ENCODE measurements at regions not wholly inside any gene's neighbourhood (a gene's known extent, or its start where the extent isn't known, plus 50 kb on each side); places are given as distances from the start of the nearest gene placed in this dataset.
A peak's percentile ranks its signal among the peaks of the same experiment; 100 is the strongest.
"Not testable (repeated sequence)": the region's sequence is repeated elsewhere in the genome, so short reads cannot be mapped to it uniquely, and the experiment has no call there.

- no peak for DNase-seq
Observed at GRCh38 chr10:130927157-130927556, 384.4 kb downstream of the TCERG1L start.

DNA sequence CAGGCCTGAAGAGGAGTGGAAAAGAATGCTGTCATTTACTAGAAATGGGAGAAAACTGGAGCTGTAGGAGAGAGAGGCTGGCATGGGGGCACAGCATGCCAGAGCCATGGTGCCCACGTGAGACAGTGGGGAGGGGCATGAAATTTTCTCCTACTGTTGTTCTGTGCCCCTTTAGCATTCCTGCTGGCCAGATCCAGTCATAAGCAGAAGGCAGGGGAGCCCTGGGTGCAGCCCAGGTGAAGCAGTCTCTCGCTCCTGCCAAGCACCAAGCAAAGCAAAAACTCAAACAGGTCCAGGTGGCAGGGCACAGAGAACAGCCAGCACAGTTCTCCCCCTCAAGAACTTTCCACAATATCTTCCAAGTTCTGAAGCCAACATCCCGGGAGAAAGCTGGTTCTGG lies 383.2 kb downstream of the TCERG1L start:
- DNase-seq = no peak

DNA sequence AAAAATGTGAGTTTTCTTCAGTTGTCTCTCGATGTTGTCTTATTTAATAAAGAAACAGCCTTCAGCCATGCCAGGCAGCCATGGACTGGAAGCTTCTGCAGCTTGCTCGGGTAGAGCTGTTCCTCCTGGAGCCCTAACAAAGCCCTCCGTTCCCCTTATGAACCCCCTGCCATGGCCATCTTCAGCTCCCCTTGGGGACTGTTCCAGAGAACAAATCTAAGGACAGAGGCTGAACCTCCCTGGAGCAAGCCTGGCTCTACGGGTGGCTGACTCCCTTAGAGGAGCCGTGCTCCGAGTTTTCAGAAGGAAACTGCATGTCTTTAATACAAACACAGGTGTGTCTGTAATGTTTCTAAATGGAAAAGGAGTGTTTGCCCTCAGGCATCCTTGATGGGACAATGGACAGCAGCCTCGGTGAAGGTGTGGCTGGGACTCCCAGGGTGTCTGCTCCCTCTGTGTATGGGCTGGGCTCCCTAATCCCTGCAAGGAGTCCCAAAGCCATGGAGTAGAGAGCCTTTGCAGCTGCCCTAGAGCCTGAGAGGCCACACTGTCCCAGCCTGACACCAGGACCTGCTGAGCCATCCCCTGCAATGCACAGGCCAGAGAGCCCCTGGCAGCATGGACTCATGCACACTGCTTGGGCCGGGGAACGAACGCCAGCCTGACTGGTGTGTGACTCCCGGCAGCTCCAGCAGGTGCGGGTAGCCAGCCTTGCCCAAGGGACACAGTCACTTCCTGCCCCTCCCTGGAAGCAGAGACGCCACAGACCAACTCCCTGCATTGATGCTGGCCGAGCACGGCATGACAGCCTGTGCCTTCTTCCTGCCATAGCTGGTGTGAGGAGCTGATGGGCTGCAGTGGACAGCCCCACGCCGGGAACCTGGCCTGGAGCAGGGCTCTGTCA lies 381.8 kb downstream of the TCERG1L start:
- DNase-seq = peak; percentile 4 to 13

GRCh38 chr10:130930821-130931220 lies 380.7 kb downstream of the TCERG1L start:
- DNase-seq = no peak

DNA sequence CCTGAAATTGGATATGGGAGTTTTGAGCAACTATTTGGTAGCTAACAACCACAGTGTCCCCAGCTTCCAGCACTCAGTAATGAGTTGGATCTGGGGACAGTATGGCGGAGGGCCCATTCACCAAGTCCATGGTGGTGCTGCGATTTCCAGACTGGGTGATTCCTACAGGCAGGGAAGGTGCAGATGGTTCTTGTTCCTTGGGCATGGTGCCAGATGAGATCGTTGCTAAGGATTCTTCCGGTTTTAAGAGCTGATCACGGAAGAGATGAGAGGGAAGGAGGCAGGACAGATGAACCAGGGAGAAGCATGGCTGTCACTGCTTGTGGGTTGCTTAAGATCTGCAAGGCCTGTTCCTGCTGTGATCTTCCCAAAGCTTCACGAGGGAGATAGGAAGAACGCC lies 380.3 kb downstream of the TCERG1L start:
- no peak for DNase-seq

GRCh38 chr10:130932326-130933007 lies 379.1 kb downstream of the TCERG1L start:
- no peak for DNase-seq

DNA sequence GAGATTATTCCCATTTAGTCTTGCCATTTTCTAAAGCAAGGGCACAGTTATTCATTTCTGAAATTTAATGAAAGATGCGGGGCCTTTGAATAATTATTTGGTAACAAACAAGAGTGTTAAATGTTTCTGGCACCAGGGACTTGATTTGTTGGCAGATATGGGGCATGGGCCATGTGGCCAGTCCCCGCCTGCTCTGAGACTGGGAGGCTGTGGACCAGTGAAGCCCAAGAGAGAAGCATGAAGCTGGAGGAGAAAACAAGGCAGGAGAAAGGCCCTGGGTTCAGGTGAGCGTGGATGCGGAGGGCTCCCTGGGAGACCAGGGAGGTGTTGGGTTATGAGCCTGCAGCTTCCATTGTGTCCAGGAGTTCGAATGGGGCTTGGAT lies 378.5 kb downstream of the TCERG1L start:
- no peak for DNase-seq

- no peak for DNase-seq
Observed at GRCh38 chr10:130934293-130935127, 377.0 kb downstream of the TCERG1L start.

DNA sequence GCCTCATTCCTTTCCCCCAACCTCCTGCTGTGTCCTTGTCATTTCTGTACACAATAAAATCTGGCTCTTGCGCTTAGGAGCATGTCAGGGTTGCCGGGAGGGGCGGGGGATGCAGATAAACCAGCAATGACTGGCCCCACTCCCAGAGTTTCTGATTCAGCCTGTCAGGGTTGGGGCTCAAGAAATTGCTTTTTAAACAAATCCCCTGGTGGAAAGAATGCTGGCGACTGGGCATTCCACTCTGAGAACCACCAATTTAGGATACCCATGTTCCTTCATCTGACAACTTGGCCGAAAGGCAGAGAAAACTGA lies 376.4 kb downstream of the TCERG1L start:
- DNase-seq = no peak

- DNase-seq = no peak
Observed at GRCh38 chr10:130935897-130936550, 375.5 kb downstream of the TCERG1L start.

- DNase-seq = no peak
Observed at GRCh38 chr10:130936851-130937250, 374.7 kb downstream of the TCERG1L start.

- DNase-seq = no peak
Observed at GRCh38 chr10:130938051-130938450, 373.5 kb downstream of the TCERG1L start.

DNA sequence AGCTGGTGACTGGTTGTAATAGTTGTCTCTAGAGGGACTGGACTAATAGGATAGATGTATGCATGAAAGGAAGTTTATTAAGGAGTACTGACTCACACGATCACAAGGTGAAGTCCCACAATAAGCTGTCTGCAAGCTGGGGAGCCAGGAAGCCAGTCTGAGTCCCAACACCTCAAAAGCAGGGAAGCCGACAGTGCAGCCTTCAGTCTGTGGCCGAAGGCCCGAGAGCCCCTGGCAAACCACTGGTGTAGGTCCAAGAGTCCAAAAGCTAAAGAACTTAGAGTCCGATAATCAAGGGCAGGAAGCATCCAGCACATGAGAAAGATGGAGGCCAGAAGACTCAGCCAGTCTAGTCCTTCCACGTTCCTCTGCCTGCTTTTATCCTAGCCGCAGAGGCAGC lies 372.6 kb downstream of the TCERG1L start:
- DNase-seq = not testable (repeated sequence)

DNA sequence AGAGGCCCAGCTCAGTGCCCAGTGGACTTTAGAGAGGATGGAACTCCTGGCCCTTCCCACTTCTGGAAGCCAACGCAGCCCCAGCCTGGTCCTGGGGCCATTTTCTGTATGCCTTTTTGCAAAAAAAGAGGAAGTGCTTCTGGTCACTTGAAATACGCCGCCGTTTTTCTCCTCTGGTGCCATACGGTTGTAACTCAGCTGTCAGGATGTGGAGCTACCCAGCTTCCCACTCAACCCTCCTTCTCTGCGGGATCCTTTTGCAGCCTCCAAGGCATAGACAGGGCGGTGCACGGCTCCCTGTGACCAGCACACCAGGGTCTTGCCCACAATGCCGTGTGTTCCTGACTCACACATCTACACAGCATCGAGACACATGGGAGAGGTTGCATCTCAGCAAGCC lies 369.6 kb downstream of the TCERG1L start:
- no peak for DNase-seq

DNA sequence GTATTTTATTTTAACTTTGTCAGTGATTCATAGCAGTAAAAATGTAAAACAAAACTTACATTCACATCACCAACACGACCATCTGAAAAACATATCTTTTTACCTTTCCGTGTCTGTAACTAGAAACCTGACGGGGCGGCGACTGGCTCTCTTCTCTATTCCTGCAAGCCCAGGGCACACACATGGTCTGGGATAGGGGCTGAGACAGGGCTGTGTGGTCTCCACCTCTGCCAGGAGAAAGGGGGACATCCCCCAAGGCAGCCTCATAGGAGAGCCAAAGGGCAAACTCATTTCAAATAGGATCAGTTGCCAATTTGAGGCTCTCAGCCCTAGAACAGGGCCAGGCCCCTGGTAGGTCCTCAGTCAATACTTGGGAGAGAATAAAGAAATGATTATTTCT lies 359.4 kb downstream of the TCERG1L start:
- DNase-seq = no peak

DNA sequence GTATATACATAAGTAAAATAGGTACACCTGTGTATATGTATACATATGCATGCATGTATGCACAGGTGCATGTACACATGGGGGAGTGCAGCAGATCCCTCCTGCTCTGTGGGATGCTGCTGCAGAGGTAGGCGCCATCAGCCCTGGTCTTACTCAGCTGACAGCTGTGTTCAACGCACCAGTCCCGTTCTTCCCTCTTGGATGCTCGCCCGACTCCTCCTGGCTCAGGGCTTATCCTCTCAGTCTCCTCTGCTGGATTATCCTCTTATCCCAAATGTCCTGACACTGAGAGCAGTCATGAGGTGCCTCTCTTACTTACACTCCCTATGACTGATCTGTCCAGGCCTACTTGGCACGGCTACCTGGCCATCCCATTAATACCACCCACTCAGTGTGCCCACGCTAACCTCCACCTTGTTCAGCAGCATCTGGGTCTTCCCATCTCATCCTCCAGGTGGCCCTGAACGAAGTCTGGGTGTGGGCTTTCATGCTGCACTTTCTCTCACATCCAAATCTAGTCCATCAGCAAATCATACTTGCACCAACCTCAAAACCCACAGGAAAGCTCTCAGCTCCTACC lies 357.1 kb downstream of the TCERG1L start:
- DNase-seq = no peak

DNA sequence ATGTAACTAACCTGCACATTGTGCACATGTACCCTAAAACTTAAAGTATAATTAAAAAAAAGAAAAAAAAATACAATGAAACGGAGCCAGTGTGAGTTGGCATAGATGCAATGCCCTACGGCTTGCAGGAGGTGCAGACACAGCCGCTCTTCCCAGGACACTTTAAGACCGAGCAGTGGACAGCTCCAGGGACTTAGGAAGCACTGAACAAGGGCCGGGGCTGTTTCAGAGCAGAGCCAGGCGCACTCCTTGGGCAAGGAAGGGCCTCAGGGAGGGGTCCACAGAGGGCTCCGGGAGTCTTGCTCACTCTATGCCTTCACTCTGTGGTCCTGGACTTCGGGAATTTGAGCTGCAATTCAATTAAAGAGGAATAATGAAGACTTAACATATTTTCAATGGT lies 355.3 kb downstream of the TCERG1L start:
- no peak for DNase-seq

GRCh38 chr10:130957423-130957822 lies 354.1 kb downstream of the TCERG1L start:
- DNase-seq = no peak

- DNase-seq = no peak
Observed at GRCh38 chr10:130958003-130958402, 353.5 kb downstream of the TCERG1L start.

DNA sequence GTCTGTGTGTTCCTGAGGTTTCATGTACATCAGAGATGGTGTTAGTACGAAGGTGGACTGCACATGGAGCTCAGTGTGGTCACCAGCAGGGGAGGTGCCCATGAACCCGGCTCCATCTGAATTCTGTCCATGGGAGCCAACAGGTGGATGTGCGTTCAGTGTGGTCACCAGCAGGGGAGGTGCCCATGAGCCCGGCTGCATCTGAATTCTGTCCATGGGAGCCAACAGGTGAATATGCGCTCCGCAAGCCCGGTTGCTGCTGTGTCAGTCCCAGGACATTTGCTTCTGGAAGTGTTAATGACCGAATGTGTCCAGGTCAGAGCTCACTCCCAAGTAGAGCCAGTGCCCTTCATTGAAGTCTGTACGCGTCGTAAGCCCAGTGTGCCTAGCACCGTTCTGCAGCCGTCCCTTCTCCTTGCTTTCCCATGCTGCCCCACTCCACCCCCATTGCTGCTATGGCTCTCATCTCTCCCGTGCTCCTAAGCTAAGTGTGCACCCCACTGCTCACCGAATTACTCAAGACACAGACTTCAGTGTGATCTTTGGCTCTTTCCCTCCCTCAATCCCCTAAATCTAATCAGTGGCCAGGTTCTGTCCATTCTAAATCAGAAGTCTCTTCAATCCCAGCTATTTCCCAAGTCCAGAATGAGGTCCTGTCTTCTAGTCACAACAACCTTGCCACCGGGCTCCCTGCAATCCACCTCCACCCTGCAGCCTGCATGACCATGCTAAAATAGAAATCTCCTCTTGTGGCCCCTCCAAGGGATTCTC lies 352.4 kb downstream of the TCERG1L start:
- DNase-seq = no peak

DNA sequence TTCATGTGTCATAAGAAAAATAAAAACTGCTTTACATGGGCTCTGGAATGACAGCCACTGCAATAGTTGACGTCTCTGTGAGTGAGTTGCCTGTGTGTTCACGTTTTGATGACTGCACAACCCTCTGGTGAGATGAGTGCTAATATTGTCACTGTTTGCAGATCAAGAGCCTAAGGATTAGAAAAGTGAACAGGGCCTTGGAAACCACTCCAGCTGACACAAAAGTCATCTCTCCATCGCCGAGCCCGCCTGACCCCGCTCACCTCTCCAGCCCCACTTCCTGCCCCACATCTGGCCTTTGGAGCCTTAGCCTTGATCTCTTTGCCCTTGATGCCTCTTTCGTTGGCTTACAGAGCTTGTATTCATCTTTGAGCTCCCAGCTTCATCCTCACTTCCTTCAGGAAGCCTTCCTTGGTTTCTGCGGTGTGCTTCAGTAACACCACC lies 351.7 kb downstream of the TCERG1L start:
- DNase-seq = no peak

DNA sequence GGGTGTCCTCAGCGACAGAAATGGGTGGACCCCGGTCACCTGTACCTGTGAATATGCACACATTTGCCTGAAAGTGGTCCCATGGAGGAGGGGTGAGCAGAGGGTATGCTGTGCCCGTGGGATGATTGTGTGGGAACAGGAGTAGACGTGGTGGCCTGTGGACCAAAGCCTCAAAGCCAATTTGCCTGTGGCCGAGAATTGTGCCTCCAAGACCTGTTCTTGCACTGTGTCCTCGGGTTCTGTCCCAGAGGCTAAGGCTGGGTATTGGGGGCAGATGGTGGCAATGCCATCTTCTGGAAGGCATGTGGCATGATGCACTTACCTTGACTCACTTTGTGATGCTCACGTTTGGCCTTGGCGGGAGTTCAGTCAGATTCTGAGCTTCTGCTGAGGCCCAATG lies 351.0 kb downstream of the TCERG1L start:
- DNase-seq = no peak
